ENCODE measurements at regions not wholly inside any gene's neighbourhood (a gene's known extent, or its start where the extent isn't known, plus 50 kb on each side); places are given as distances from the start of the nearest gene placed in this dataset.

- no peak for DNase-seq
These were observed 223.6 kb downstream of the CETN3 start for GRCh38 chr5:90185897-90186468.

DNA sequence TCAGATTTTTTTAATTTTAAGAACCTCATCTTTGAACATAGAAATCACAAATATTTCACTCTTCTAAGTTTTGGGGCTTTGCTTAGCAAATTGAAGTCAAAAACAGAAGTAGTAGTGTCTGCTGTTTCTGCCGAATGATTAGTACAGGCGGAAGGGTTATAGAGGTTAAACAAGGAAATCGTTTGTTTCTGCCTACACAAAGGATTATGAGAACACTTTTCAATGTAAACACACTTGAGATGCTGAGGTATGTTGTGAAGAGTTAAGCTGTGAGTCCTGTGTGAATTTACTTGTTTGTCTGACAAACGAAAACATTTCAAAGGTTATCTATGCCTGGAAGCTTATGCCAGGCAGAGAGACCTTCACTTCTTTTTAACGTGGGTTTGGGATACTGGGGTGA, 224.8 kb downstream of the CETN3 start:
- no peak for DNase-seq

DNA sequence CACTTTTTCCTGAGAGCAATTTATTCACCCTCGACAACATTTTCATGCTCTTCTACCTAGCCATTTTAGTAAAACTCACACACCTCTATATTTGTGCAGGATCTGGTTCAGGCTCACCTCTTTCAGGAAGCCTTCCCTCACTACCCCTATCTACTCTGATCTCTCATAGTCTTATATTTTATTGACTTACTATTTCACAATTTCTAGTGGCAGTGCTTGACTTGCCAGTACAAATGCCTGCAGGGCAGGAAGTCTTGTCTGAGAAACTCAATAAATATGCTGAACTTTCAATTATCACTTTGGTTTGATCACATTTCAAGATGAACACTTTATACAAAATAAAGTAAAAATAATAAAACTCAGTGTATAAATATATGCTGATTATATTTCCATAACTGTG, 226.8 kb downstream of the CETN3 start:
- no peak for DNase-seq

GRCh38 chr5:90174236-90174635, 235.3 kb downstream of the CETN3 start:
- no peak for DNase-seq

GRCh38 chr5:90173299-90174030, 236.1 kb downstream of the CETN3 start:
- DNase-seq: no peak

DNA sequence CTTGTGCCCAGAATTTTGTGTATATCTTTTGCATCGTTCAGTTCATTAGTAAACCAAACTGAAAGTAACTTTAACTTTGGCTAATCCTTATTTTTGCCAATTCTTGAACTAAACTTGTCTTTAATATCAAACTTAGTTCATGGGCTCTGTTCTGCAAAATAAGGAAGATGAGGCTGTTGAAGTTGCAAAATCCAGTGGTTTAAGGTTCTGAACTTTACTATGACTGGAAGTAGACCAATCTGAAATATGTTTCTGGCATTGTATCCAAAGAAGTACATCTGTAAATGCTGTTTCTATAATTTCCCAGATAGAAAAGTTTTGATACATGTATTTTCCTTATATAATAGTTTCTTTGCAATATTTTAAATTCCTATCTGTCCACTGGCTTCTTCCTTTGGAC, 238.1 kb downstream of the CETN3 start:
- no peak for DNase-seq

- peak; percentile 78 for DNase-seq
These were observed 239.3 kb downstream of the CETN3 start for GRCh38 chr5:90170261-90170660.

- DNase-seq: peak; percentile 67
These were observed 240.5 kb downstream of the CETN3 start for GRCh38 chr5:90169078-90169477.

DNA sequence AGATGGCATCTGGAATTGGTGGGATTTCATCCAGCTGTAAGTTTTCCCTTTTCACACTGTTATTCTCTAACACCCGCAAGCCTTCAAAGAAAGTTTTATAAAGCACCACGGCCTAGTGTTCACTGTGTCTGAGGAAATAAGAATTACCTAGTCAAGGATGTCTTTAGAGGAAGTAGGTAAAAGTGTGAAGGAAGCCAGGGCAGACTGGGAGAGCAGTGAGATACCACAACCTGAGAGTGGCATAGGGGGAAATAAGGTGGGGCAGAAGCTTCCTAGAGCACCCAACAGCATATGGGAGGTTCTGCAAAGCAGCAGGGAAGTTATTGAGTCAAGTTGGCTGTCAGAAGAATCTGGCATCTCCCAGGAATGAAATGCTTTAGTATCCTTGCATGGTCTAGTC, 241.2 kb downstream of the CETN3 start:
- no peak for DNase-seq

- no peak for DNase-seq
These were observed 242.7 kb downstream of the CETN3 start for GRCh38 chr5:90166816-90167215.

DNA sequence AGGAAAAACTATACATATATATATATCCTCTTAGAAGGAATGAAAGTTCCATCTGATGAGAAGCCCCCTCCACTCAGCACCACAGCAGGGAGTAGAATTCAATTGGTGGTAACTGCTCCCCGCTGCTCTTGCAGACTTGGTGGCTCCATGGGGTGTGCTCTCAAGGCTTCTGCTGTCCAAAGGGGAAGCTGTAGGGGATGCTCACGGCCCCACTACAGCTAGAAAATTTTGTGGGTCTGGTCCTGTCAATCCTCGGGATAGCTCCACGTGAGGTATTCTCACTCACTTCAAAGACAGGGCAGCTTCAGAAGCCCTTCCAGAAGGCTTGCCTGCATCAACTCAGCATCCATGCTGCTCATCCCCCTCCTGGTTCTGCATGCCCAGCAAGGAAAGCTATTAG, 247.2 kb downstream of the CETN3 start:
- DNase-seq: no peak

DNA sequence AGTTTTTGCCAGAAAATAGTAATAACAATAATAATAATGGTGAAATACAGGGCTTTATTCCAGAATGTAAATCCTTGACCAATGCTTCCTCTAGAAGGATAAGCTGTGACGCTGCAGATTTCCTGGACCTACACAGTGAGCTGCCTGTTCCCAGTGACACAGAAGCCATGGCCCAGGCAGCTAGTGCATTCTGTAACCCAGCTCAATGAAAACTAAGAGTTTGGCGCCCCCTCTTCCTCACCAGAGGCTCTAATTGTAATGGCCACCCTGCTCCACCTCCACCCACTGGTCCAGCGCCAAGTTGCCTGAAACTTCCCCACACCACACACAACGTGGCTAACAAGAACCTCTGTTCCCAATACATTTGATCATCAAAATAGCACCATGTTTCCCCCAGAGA, 248.1 kb downstream of the CETN3 start:
- peak; percentile 37 for DNase-seq

DNA sequence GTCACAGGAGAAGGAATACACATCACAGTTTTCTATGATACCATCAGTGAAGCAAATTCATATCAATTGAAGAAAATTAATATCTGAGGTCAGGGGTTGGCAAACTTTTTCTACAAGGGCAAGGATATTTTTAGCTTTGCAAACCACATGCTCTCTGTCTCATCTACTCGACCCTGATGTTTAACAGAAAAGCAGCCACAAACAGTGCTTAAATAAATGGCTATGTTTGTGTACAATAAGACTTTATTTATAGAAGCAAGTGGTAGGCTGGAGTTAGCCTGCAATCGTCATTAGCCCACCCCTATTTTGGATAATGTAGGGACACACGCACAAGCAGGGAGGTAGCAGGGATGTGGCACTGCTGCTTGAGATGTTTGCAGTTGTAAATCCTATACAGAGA, 251.4 kb downstream of the CETN3 start:
- no peak for DNase-seq

DNA sequence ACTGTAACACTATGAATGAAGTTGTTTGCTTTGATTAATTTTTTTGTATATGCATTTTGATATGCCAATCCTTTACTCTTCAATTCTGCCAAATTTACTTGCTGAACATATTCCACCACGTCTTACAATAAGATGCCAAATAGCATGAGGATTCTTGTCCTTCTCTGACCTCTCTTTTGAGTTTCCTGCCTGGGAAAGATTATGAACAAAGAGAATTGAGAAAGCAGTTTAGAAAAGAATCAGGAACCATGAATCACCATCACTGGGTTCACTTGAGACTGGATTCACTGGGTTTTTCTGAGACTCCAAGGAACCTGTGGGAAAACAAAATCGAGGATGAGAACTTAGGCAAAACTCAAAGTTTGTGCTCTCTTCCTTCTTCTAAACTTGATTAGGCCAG, 256.5 kb downstream of the CETN3 start:
- no peak for DNase-seq

DNA sequence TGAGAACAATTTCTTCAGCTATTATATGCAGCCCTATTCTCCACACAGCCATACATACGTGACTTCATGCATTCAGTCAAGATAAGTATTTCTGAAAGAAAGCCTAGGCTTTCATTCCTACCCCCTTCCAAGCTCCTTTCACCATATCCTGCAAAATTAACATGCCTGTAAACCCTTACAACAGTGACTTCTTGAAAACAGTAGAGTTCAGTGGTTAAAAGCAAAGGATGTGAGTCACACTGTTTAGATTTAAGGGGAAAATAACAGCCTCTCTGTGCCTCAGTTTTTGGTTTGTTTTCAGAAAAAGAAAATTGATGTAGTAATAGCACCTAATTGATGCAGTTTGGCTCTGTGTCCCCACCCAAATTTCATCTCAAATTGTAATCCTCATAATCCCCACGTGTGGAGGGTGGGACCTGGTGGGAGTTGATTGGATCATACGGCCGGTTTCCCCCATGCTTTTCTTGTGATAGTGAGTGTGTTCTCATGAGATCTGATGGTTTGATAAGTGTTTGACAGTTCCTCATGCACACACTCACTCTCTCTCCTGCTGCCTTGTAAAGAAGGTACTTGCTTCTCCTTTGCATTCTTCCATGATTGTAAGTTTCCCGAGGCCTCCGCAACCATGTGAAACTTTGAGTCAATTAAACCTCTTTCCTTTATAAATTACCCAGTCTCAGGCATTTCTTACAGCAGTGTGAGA, 264.8 kb downstream of the CETN3 start:
- DNase-seq: no peak

GRCh38 chr5:90142541-90142940, 267.0 kb downstream of the CETN3 start:
- DNase-seq: no peak

DNA sequence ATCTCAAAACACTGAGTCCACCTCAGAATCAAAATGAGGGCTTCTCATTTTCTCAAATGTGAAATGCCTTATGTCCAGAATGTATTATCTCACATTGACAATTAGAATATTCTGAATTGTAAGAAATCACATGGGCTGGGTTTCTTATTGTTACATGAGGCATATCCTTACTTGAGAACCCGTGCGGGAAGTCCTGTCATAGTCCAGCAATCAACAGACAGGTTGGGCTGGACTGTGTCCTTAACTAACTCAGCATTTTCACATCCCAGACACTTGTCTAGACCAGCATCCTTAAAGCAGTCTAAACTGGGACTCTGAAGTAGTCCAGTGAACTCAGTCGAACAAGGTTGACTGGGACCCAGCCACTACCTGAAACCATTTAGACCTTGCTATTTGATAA, 267.6 kb downstream of the CETN3 start:
- DNase-seq: no peak

GRCh38 chr5:90136952-90137528, 272.5 kb downstream of the CETN3 start:
- no peak for DNase-seq

- no peak for DNase-seq
These were observed 273.7 kb downstream of the CETN3 start for GRCh38 chr5:90135779-90136378.

GRCh38 chr5:90134892-90135291, 274.7 kb downstream of the CETN3 start:
- no peak for DNase-seq

DNA sequence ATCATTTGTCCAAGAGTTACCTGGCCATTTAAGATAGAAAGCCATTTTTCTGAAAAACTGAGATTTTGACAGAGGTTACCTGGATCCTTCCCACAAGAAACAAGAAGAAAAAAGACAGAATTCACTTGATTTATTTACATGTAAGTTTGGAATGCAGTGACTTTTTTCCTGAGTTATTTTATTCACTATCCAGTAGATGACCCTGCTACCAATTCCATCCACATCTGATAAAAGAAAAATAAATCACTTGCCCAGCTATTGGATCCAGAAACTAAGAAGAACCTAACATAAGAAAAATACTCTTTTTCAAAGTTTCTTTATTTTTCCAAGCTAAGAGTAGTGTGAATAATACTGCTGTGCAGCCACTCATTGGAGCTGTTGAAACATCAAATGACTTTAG, 275.2 kb downstream of the CETN3 start:
- DNase-seq: no peak

GRCh38 chr5:90133941-90134340, 275.6 kb downstream of the CETN3 start:
- no peak for DNase-seq

GRCh38 chr5:90131383-90132133, 278.0 kb downstream of the CETN3 start:
- DNase-seq: no peak
